ENCODE measurements at regions not wholly inside any gene's neighbourhood (a gene's known extent, or its start where the extent isn't known, plus 50 kb on each side); places are given as distances from the start of the nearest gene placed in this dataset.

DNA sequence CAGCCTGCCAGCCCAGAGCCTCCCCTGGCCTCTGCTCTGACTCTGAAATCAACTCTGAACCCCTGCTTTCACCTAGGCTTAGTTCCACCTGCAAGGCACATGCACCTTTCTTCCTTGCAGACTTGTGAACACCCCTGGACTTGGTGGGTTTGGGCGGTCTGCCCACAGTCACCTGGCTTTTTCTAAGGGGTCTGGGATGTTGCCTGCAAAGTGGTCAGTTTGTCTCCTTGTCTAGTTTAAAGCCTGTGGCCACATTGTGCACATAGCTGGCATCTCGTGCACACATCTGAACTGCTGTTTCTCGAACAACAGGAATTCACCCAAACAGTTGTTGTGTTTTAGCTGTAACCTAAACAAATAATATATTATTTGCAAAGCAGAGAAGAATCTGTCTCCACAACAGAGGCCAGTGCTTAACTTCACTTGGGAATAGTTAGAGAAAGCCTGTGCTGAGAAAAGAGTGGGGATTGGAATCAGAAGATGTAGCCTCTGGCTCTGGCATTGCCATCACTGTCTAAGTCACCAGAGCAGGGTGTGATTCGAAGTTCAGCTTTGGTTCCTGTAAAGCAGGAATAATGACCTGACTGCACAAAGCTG is 108.5 kb downstream of the TMEM18 start:
- H3K9me3 ChIP-seq (ENCODE audit: control insufficient read depth in 2 of 2, insufficient read depth in 1 of 2, low read length in 1 of 2) = no peaks in the 10 kb centered on the region
- H3K36me3 ChIP-seq (ENCODE audit: control insufficient read depth in 2 of 2, insufficient read depth in 2 of 2, low read length in 1 of 2) = no peaks in the 10 kb centered on the region
- no peaks in the 10 kb centered on the region for H3K4me1 ChIP-seq (ENCODE audit: control insufficient read depth in 2 of 2, insufficient read depth in 2 of 2, low read length in 2 of 2)
- 89% methylated on average over 4 of the region's 4 CpGs for WGBS
- DNase-seq (ENCODE audit: low read depth in 6 of 9, low spot score in 9 of 9) = no peak
- H3K4me3 ChIP-seq (ENCODE audit: low read length in 2 of 2) = no peak overlapping the region
- no peak overlapping the region for H3K27ac ChIP-seq (ENCODE audit: low read depth in 1 of 2, low read length in 1 of 2)
- peaks cover 0 to 3% of the 10 kb centered on the region in 2 donors for H3K27me3 ChIP-seq (ENCODE audit: control insufficient read depth in 2 of 2, insufficient read depth in 1 of 2, low read length in 1 of 2)

DNA sequence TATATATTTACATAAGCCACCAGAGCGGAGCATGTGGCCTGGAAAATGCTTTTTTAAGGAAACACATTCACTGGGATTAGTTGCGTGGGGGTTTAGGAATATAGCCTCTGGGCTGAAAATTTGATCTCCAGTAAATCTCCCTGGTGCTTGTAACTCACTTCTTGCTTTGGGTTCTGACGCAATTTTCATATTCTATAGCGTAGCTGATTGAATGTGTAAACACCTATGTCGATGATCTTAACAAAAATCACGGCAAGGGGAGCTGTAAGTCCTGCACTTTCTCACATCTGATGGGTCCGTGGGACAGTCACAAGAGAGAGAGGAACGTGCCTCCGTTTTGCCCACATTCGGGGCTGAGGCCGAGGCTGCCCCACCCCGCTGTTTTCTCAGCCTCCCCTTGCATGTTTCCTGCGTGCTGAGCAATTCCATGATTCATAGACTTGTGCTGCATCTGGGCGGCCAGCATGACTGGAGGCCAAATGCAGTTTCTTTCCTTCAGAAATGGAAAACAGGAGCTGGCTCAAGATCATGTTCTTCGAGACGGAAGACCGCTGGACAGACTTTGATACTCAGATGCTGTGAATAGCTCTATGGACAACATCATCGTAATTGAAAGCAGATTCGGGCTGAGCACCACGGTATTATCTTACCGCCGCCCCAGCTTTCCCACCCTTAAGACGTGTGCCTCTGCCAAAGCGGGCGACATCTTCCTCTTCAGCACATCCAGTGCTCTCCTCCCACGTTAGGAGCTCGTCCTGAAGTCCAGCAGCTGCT is 109.2 kb downstream of the TMEM18 start:
- H3K27ac ChIP-seq (ENCODE audit: low read depth in 1 of 2, low read length in 1 of 2) = no peak overlapping the region
- H3K36me3 ChIP-seq (ENCODE audit: control insufficient read depth in 2 of 2, insufficient read depth in 2 of 2, low read length in 1 of 2) = no peaks in the 10 kb centered on the region
- 90% methylated on average over 27 of the region's 27 CpGs for WGBS
- no peak overlapping the region for H3K4me3 ChIP-seq (ENCODE audit: low read length in 2 of 2)
- no peaks in the 10 kb centered on the region for H3K4me1 ChIP-seq (ENCODE audit: control insufficient read depth in 2 of 2, insufficient read depth in 2 of 2, low read length in 2 of 2)
- no peak for DNase-seq (ENCODE audit: low read depth in 6 of 9, low spot score in 9 of 9)
- H3K27me3 ChIP-seq (ENCODE audit: control insufficient read depth in 2 of 2, insufficient read depth in 1 of 2, low read length in 1 of 2) = peaks cover 0 to 3% of the 10 kb centered on the region in 2 donors
- H3K9me3 ChIP-seq (ENCODE audit: control insufficient read depth in 2 of 2, insufficient read depth in 1 of 2, low read length in 1 of 2) = no peaks in the 10 kb centered on the region

DNA sequence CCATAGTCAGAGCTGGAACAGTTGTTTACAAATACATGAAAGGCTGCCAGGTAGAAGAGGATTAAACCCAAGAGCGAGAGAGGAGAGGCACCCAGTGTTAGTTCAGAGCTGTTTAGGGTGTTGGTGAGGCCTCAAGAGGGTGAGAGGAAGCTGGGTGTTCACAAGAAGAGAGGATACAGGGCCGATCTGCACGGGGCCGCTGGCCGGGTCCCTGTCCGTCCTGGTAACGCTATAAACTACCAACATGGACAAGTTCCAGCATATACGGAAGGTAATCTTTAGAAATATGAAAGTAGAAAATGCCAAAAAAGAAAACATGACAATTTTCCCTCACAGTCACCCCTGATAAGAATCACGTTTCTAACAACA is 109.7 kb downstream of the TMEM18 start:
- H3K9me3 ChIP-seq (ENCODE audit: control insufficient read depth in 2 of 2, insufficient read depth in 1 of 2, low read length in 1 of 2) = no peaks in the 10 kb centered on the region
- no peaks in the 10 kb centered on the region for H3K36me3 ChIP-seq (ENCODE audit: control insufficient read depth in 2 of 2, insufficient read depth in 2 of 2, low read length in 1 of 2)
- WGBS = 92% methylated on average over 9 of the region's 9 CpGs
- no peak overlapping the region for H3K27ac ChIP-seq (ENCODE audit: low read depth in 1 of 2, low read length in 1 of 2)
- no peak overlapping the region for H3K4me3 ChIP-seq (ENCODE audit: low read length in 2 of 2)
- H3K4me1 ChIP-seq (ENCODE audit: control insufficient read depth in 2 of 2, insufficient read depth in 2 of 2, low read length in 2 of 2) = no peaks in the 10 kb centered on the region
- DNase-seq (ENCODE audit: low read depth in 6 of 9, low spot score in 9 of 9) = no peak
- peaks cover 0 to 3% of the 10 kb centered on the region in 2 donors for H3K27me3 ChIP-seq (ENCODE audit: control insufficient read depth in 2 of 2, insufficient read depth in 1 of 2, low read length in 1 of 2)

DNA sequence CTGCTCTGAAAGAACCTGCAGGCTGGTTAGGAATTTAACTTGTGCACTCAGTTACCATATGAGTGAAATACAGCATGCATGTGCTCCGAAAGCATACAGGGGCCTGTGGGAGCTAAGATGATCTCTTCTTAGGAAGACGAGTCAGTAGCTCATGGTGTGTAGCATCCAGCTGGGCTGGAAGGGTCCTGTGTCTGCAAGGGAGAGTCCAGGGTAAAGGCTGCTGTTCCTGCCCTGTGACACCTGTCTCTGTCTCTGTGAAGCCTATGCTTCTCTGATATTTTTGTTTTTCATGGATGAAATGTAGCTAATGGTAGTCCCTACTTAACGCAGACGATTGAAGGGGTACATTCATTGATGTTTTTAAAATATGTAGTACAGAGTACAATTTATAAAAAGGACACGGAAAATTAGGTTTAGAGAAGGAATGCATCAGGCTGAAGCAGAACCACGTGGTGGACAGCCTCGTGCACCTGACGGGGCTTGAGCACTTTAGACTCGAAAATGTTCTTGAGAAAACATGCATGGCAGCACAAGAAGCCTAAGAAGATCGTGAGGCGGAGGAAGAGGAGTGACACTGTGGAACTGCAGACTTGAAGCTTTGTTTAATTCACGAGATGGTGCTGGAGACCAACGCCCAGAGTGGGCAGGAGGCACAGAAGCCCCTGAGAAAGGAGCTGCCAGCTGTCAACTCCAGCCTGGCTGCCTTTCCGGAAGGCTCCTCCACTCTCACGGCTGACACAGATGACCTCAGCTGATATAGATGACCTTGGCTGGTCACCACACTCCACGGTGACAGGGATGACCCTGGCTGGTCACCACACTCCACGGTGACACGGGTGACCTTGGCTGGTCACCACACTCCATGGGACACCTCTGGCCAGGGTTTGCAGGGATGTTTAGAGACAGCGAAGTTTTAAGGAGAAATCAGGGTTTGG is 110.6 kb downstream of the TMEM18 start:
- no peaks in the 10 kb centered on the region for H3K36me3 ChIP-seq (ENCODE audit: control insufficient read depth in 2 of 2, insufficient read depth in 2 of 2, low read length in 1 of 2)
- DNase-seq (ENCODE audit: low read depth in 6 of 9, low spot score in 9 of 9) = no peak
- no peaks in the 10 kb centered on the region for H3K4me1 ChIP-seq (ENCODE audit: control insufficient read depth in 2 of 2, insufficient read depth in 2 of 2, low read length in 2 of 2)
- no peaks in the 10 kb centered on the region for H3K9me3 ChIP-seq (ENCODE audit: control insufficient read depth in 2 of 2, insufficient read depth in 1 of 2, low read length in 1 of 2)
- no peak overlapping the region for H3K4me3 ChIP-seq (ENCODE audit: low read length in 2 of 2)
- H3K27me3 ChIP-seq (ENCODE audit: control insufficient read depth in 2 of 2, insufficient read depth in 1 of 2, low read length in 1 of 2) = peaks cover 0 to 3% of the 10 kb centered on the region in 2 donors
- 91% methylated on average over 19 of the region's 19 CpGs for WGBS
- no peak overlapping the region for H3K27ac ChIP-seq (ENCODE audit: low read depth in 1 of 2, low read length in 1 of 2)

DNA sequence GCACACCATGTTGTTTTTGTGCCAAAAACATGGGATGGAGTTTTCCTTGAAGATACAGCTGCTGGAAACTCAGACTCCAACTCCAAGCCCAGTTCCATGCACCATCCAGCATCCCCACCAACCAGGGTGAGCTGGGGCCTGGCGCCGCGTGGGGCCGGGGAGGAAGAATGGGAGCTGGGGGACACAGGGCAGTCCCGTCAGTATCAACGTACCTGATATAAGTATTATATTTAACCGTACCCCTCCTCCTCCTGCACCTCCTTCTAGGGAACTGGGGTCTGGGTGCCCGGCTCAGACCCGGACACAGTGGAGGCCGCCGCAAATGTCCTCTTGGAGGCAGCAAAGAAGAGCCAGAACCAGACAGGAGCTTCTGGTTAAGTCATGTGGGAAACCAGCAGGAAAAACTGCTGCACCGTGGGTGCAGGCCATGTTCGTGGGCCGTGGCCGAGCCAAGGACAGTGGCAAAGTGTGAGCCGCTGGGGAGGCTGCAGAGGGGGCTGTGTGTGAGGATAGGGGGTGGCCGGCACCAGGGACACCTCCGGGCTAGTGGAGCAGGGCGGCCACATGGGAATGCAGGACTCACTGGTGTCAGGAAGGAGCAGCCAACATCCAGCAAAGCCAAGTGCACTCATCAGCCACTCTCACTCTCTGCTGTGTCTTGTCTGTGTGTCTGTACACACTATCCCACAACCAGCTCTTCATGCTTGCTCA is 112.6 kb downstream of the TMEM18 start:
- Histone ChIP-seq H3K9me3 (ENCODE audit: control insufficient read depth in 2 of 2, insufficient read depth in 1 of 2, low read length in 1 of 2) (no peaks in the 10 kb centered on the region), H3K27ac (ENCODE audit: low read depth in 1 of 2, low read length in 1 of 2) (no peak overlapping the region), H3K27me3 (ENCODE audit: control insufficient read depth in 2 of 2, insufficient read depth in 1 of 2, low read length in 1 of 2) (peaks cover 2 to 3% of the 10 kb centered on the region in 2 donors), H3K36me3 (ENCODE audit: control insufficient read depth in 2 of 2, insufficient read depth in 2 of 2, low read length in 1 of 2) (no peaks in the 10 kb centered on the region), H3K4me3 (ENCODE audit: low read length in 2 of 2) (no peak overlapping the region), H3K4me1 (ENCODE audit: control insufficient read depth in 2 of 2, insufficient read depth in 2 of 2, low read length in 2 of 2) (no peaks in the 10 kb centered on the region)
- no peak for DNase-seq (ENCODE audit: low read depth in 6 of 9, low spot score in 9 of 9)
- 93% methylated on average over 19 of the region's 19 CpGs for WGBS

DNA sequence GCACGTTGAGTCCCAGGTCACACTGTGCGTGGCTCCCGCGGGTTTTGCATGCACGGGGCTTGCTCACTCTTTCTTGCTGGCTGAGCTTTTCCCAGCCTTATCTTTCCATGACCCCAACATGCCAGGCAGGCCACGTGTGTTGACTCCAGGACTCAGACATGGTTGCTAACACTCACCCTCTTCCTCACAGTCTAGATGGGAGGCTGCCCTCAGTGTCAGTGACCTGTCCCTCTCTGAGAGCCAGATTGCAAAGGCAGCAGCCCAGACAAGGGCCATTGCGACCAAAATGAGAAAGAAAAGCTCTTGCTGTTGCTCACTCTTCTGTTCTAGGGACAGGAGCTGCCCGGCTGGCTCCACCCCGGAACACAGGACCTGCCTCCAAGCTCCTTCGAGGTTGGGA is 113.7 kb downstream of the TMEM18 start:
- Histone ChIP-seq H3K4me1 (ENCODE audit: control insufficient read depth in 2 of 2, insufficient read depth in 2 of 2, low read length in 2 of 2) (no peaks in the 10 kb centered on the region), H3K9me3 (ENCODE audit: control insufficient read depth in 2 of 2, insufficient read depth in 1 of 2, low read length in 1 of 2) (no peaks in the 10 kb centered on the region), H3K27me3 (ENCODE audit: control insufficient read depth in 2 of 2, insufficient read depth in 1 of 2, low read length in 1 of 2) (peaks cover 2 to 3% of the 10 kb centered on the region in 2 donors), H3K36me3 (ENCODE audit: control insufficient read depth in 2 of 2, insufficient read depth in 2 of 2, low read length in 1 of 2) (no peaks in the 10 kb centered on the region), H3K27ac (ENCODE audit: low read depth in 1 of 2, low read length in 1 of 2) (no peak overlapping the region), H3K4me3 (ENCODE audit: low read length in 2 of 2) (no peak overlapping the region)
- WGBS = 82% methylated on average over 10 of the region's 10 CpGs
- no peak for DNase-seq (ENCODE audit: low read depth in 6 of 9, low spot score in 9 of 9)

DNA sequence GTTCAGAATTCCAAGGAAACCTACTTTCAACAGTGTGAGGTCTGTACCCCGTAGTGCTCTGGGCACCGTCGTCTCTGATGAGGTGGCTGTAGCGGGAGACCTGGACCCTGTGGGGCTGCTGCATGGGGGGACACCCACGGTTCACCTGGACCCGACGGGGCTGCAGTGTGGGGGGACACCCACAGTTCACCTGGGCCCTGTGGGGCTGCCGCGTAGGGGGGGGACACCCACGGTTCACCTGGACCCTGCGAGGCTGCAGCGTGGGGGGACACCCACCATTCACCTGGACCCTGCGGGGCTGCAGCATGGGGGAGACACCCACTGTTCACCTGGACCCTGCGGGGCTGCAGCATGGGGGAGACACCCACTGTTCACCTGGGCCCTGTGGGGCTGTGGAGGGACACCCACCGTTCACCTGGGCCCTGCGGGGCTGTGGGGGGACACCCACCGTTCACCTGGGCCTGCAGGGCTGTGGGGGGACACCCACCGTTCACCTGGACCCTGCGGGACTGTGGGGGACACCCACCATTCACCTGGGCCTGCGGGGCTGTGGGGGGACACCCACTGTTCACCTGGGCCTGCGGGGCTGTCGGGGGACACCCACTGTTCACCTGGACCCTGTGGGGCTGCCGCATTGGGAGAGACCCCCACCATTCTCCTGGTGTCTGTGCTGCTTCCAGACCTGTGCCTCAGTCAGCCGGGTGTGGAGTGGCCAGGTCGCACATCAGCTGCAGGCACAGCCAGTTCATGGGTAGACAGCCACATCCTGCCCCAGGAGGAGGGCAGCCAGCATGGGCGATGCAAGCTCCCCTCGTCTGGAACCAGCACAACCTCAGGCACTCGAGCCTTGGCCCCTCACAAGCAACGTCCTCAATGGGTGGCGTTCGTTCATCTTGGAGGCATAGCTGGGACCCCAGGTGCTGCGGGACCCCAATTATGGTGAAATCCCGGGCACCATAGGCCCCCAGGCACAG is 114.5 kb downstream of the TMEM18 start:
- no peak overlapping the region for H3K27ac ChIP-seq (ENCODE audit: low read depth in 1 of 2, low read length in 1 of 2)
- no peak for DNase-seq (ENCODE audit: low read depth in 6 of 9, low spot score in 9 of 9)
- no peaks in the 10 kb centered on the region for H3K9me3 ChIP-seq (ENCODE audit: control insufficient read depth in 2 of 2, insufficient read depth in 1 of 2, low read length in 1 of 2)
- no peak overlapping the region for H3K4me3 ChIP-seq (ENCODE audit: low read length in 2 of 2)
- WGBS = 92% methylated on average over 33 of the region's 33 CpGs
- H3K36me3 ChIP-seq (ENCODE audit: control insufficient read depth in 2 of 2, insufficient read depth in 2 of 2, low read length in 1 of 2) = no peaks in the 10 kb centered on the region
- peaks cover 2 to 3% of the 10 kb centered on the region in 2 donors for H3K27me3 ChIP-seq (ENCODE audit: control insufficient read depth in 2 of 2, insufficient read depth in 1 of 2, low read length in 1 of 2)
- H3K4me1 ChIP-seq (ENCODE audit: control insufficient read depth in 2 of 2, insufficient read depth in 2 of 2, low read length in 2 of 2) = no peaks in the 10 kb centered on the region

DNA sequence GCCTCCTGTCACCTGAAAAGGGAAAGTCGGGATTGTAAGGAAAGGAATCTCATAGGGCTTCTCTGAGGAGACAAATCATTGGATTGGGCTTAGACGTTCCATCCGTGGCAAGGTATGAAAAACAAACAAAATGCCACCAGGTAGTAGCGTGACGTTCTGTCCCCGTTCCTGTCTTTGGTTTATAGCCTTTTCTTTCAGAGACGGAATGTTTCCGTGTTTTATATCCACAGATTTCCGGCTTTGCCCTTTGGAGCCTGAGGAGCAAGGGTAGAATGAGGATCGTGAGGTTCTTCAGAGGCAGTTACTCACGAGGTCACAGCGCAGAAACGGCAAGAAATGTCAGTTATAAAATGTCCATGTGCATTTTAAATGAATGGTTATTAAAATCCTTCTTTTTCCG is 118.3 kb downstream of the TMEM18 start:
- Histone ChIP-seq H3K27me3 (ENCODE audit: control insufficient read depth in 2 of 2, insufficient read depth in 1 of 2, low read length in 1 of 2) (peaks cover 2 to 6% of the 10 kb centered on the region in 2 donors), H3K4me1 (ENCODE audit: control insufficient read depth in 2 of 2, insufficient read depth in 2 of 2, low read length in 2 of 2) (no peaks in the 10 kb centered on the region), H3K27ac (ENCODE audit: low read depth in 1 of 2, low read length in 1 of 2) (no peak overlapping the region), H3K9me3 (ENCODE audit: control insufficient read depth in 2 of 2, insufficient read depth in 1 of 2, low read length in 1 of 2) (no peaks in the 10 kb centered on the region), H3K4me3 (ENCODE audit: low read length in 2 of 2) (no peak overlapping the region), H3K36me3 (ENCODE audit: control insufficient read depth in 2 of 2, insufficient read depth in 2 of 2, low read length in 1 of 2) (no peaks in the 10 kb centered on the region)
- 94% methylated on average over 14 of the region's 14 CpGs for WGBS
- no peak for DNase-seq (ENCODE audit: low read depth in 6 of 9, low spot score in 9 of 9)
